GM23338 (cell line): ENCODE measurements at regions not wholly inside any gene's neighbourhood (a gene's known extent, or its start where the extent isn't known, plus 50 kb on each side); places are given as distances from the start of the nearest gene placed in this dataset.

Experiments used
- ATAC-seq: fragments of 200-7000 bp; cut with Tn5 transposase; 3 replicates; pipeline ENCODE4 v1.9.1; 2020
- DNase-seq: peaks from one replicate; pipeline ENCODE4 v3.0.0-alpha.2; 2015; ENCODE audit warnings: low spot score
- H2AFZ ChIP-seq: fragments of 200-600 bp; sonication (generic); 2 replicates; pipeline ENCODE4 v1.8.0; 2016; ENCODE audit warnings: antibody characterized with exemption, mild to moderate bottlenecking, moderate library complexity
- H3F3A ChIP-seq: fragments of 200-600 bp; sonication (generic); replicated peaks from 2 replicates; pipeline ENCODE4 v1.8.0; 2017; ENCODE audit warnings: antibody characterized with exemption, mixed run types, low read depth
- H3K27ac ChIP-seq: fragments of 200-600 bp; sonication (generic); 2 replicates; pipeline ENCODE4 v1.6.1; 2016; ENCODE audit warnings: low read depth
- H3K27me3 ChIP-seq: fragments of 200-600 bp; sonication (generic); 2 replicates; pipeline ENCODE4 v1.8.0; 2016; ENCODE audit warnings: mild to moderate bottlenecking, mixed run types, moderate library complexity; ENCODE audit not compliant: insufficient read depth
- H3K36me3 ChIP-seq: fragments of 200-600 bp; sonication (generic); 2 replicates; pipeline ENCODE4 v1.8.0; 2016; ENCODE audit warnings: mild to moderate bottlenecking; ENCODE audit not compliant: insufficient read depth
- H3K4me1 ChIP-seq: fragments of 200-600 bp; sonication (generic); 2 replicates; pipeline ENCODE4 v1.8.0; 2016; ENCODE audit warnings: mild to moderate bottlenecking, moderate library complexity; ENCODE audit not compliant: insufficient read depth
- H3K4me2 ChIP-seq: fragments of 200-600 bp; sonication (generic); 2 replicates; pipeline ENCODE4 v1.7.1; 2017; ENCODE audit warnings: mixed run types
- H3K4me3 ChIP-seq: fragments of 200-600 bp; sonication (generic); 2 replicates; pipeline ENCODE4 v1.6.1; 2016; ENCODE audit warnings: mixed run types
- H3K79me2 ChIP-seq: fragments of 200-600 bp; sonication (generic); replicated peaks from 2 replicates; pipeline ENCODE4 v1.8.0; 2017; ENCODE audit warnings: mild to moderate bottlenecking; ENCODE audit not compliant: insufficient read depth
- H3K9me2 ChIP-seq: fragments of 200-600 bp; sonication (generic); 2 replicates; pipeline ENCODE4 v1.8.0; 2017; ENCODE audit not compliant: insufficient read depth
- H4K20me1 ChIP-seq: fragments of 200-600 bp; sonication (generic); replicated peaks from 2 replicates; pipeline ENCODE4 v1.8.0; 2017; ENCODE audit warnings: mild to moderate bottlenecking; ENCODE audit not compliant: insufficient read depth
- H3K27ac Mint-ChIP-seq: 2 replicates; pipeline ENCODE4 v1.8.0; 2020; ENCODE audit warnings: inconsistent platforms, mild to moderate bottlenecking, moderate library complexity, mixed read lengths
- H3K27me3 Mint-ChIP-seq: 3 replicates; pipeline ENCODE4 v1.8.0; 2022; ENCODE audit warnings: low read depth, mild to moderate bottlenecking, moderate library complexity, mixed read lengths, inconsistent platforms; ENCODE audit not compliant: insufficient read depth, poor library complexity
- H3K36me3 Mint-ChIP-seq: 3 replicates; pipeline ENCODE4 v1.8.0; 2021; ENCODE audit warnings: low read depth, mild to moderate bottlenecking, inconsistent platforms, moderate library complexity, mixed read lengths
- H3K4me1 Mint-ChIP-seq: 3 replicates; pipeline ENCODE4 v1.8.0; 2020; ENCODE audit warnings: mild to moderate bottlenecking, inconsistent platforms, mixed read lengths
- H3K4me3 Mint-ChIP-seq: 3 replicates; pipeline ENCODE4 v1.8.0; 2021; ENCODE audit warnings: moderate library complexity, mild to moderate bottlenecking, inconsistent platforms, mixed read lengths
- H3K9me3 Mint-ChIP-seq: 3 replicates; pipeline ENCODE4 v1.8.0; 2020; ENCODE audit warnings: moderate library complexity, mild to moderate bottlenecking, inconsistent platforms, mixed read lengths
- ETS1 ChIP-seq: IDR thresholded peaks from 2 replicates; pipeline ENCODE4 v1.6.1; 2016; ENCODE audit warnings: antibody characterized with exemption
- EZH2 ChIP-seq: fragments of 200-600 bp; sonication (generic); IDR thresholded peaks from one replicate; pipeline ENCODE4 v1.8.0; 2017; ENCODE audit warnings: antibody characterized with exemption, mild to moderate bottlenecking, low read depth; ENCODE audit not compliant: unreplicated experiment
- NANOG ChIP-seq: IDR thresholded peaks from 2 replicates; pipeline ENCODE4 v1.6.1; 2016; ENCODE audit warnings: antibody characterized with exemption, borderline replicate concordance
- STAT1 ChIP-seq: IDR thresholded peaks from one replicate; pipeline ENCODE4 v1.6.1; 2016; ENCODE audit warnings: antibody characterized with exemption; ENCODE audit not compliant: unreplicated experiment
- ZNF114 ChIP-seq: fragments of 250-450 bp; sonication (Bioruptor Pico); IDR thresholded peaks from 2 replicates; pipeline ENCODE4 v1.5.0; 2020; ENCODE audit warnings: mild to moderate bottlenecking, moderate library complexity
- ZNF462 ChIP-seq: fragments of 250-450 bp; sonication (Bioruptor Pico); IDR thresholded peaks from 2 replicates; pipeline ENCODE4 v1.5.0; 2020; ENCODE audit warnings: mild to moderate bottlenecking, moderate library complexity

- no peak for TF ChIP-seq ETS1
- TF ChIP-seq ZNF114: no peak
- no peak for TF ChIP-seq STAT1
- TF ChIP-seq NANOG: no peak
Observed at GRCh38 chr2:41572154-41572553, 475.7 kb upstream of the PKDCC start (continued).

GRCh38 chr2:41576423-41576822 is 471.4 kb upstream of the PKDCC start:
- ATAC-seq (no peak), DNase-seq (no peak)
- no peak overlapping the region for H3K27ac ChIP-seq
- no peaks in the 10 kb centered on the region for H3K27me3 Mint-ChIP-seq
- H3K9me2 ChIP-seq: peaks cover 5% of the 10 kb centered on the region; the same call in 1 of the 2 replicates
- H3K4me1 ChIP-seq: no peaks in the 10 kb centered on the region
- no peaks in the 10 kb centered on the region for H3K36me3 ChIP-seq
- no peaks in the 10 kb centered on the region for H3K27me3 ChIP-seq
- H3K4me3 Mint-ChIP-seq: no peak overlapping the region
- no peaks in the 10 kb centered on the region for H3K4me1 Mint-ChIP-seq
- H3K36me3 Mint-ChIP-seq: no peaks in the 10 kb centered on the region
- H3K79me2 ChIP-seq: no peaks in the 10 kb centered on the region
- no peaks in the 10 kb centered on the region for H3F3A ChIP-seq
- H4K20me1 ChIP-seq: no peaks in the 10 kb centered on the region
- no peak overlapping the region for H3K4me2 ChIP-seq
- no peak overlapping the region for H2AFZ ChIP-seq
- H3K4me3 ChIP-seq: no peak overlapping the region
- H3K9me3 Mint-ChIP-seq: no peaks in the 10 kb centered on the region
- no peak overlapping the region for H3K27ac Mint-ChIP-seq
- no peak for TF ChIP-seq EZH2
- no peak for TF ChIP-seq STAT1
- no peak for TF ChIP-seq ZNF462 (CRISPR knock-in tag)
- no peak for TF ChIP-seq NANOG
- TF ChIP-seq ETS1: no peak
